ENCODE measurements at regions not wholly inside any gene's neighbourhood (a gene's known extent, or its start where the extent isn't known, plus 50 kb on each side); places are given as distances from the start of the nearest gene placed in this dataset.

GRCh38 chr16:6146356-6146755 is 1048.8 kb upstream of the EEF2KMT start:
- TF ChIP-seq CTCF (IDR thresholded peaks at IDR 0.05; ENCODE audit: extremely low read depth in 1 of 2, insufficient read depth in 1 of 2, low read depth in 1 of 2, low read length in 2 of 2) (no peak), MYC (IDR thresholded peaks at IDR 0.05; ENCODE audit: low read depth, low read length) (no peak), EZH2 (IDR thresholded peaks at IDR 0.05; ENCODE audit: borderline replicate concordance, low read depth, low read length, severe bottlenecking) (no peak)
